OCI-LY3 (cell line): ENCODE measurements at regions not wholly inside any gene's neighbourhood (a gene's known extent, or its start where the extent isn't known, plus 50 kb on each side); places are given as distances from the start of the nearest gene placed in this dataset.
"Not testable (repeated sequence)": the region's sequence is repeated elsewhere in the genome, so short reads cannot be mapped to it uniquely, and the experiment has no call there.

ENCODE experiments used
- H2AFZ ChIP-seq: fragments of 200-600, 300-600 bp; shearing (Covaris generic); 2 replicates; pipeline ENCODE4 v1.6.0; 2014; ENCODE audit warnings: antibody characterized with exemption, low read depth, low read length
- H3K27ac ChIP-seq: fragments of 200-600, 300-600 bp; sonication (generic); 2 replicates; pipeline ENCODE4 v1.5.1; 2014; ENCODE audit warnings: mild to moderate bottlenecking, low read length, moderate library complexity, mixed read lengths
- H3K27me3 ChIP-seq: fragments of 200-600, 300-600 bp; sonication (generic); 2 replicates; pipeline ENCODE4 v1.6.1; 2014; ENCODE audit warnings: low read depth, low read length, mixed read lengths
- H3K36me3 ChIP-seq: fragments of 200-600, 300-600 bp; sonication (generic); replicated peaks from 2 replicates; pipeline ENCODE3; 2014; ENCODE audit warnings: low read depth, low read length, mixed read lengths
- H3K4me1 ChIP-seq: fragments of 300-600, 200-600 bp; sonication (generic); 2 replicates; pipeline ENCODE4 v1.6.1; 2014; ENCODE audit warnings: low read length, mixed read lengths
- H3K4me2 ChIP-seq: fragments of 200-600, 300-600 bp; sonication (generic); 2 replicates; pipeline ENCODE4 v1.6.1; 2014; ENCODE audit warnings: low read length, mixed read lengths
- H3K4me3 ChIP-seq: fragments of 300-600, 200-600 bp; sonication (generic); 2 replicates; pipeline ENCODE4 v1.5.1; 2014; ENCODE audit warnings: antibody characterized with exemption, mild to moderate bottlenecking, low read length, moderate library complexity
- H3K79me2 ChIP-seq: fragments of 300-600, 200-600 bp; shearing (Covaris generic); 2 replicates; pipeline ENCODE4 v1.6.1; 2014; ENCODE audit warnings: mild to moderate bottlenecking, low read length, mixed read lengths
- H3K9ac ChIP-seq: fragments of 300-600, 200-600 bp; shearing (Covaris generic); 2 replicates; pipeline ENCODE4 v1.6.0; 2014; ENCODE audit warnings: mild to moderate bottlenecking, low read length, moderate library complexity
- H3K9me3 ChIP-seq: fragments of 200-600, 300-600 bp; shearing (Covaris generic); 2 replicates; pipeline ENCODE4 v1.6.1; 2014; ENCODE audit warnings: low read length, mixed read lengths; ENCODE audit not compliant: insufficient read depth
- H4K20me1 ChIP-seq: fragments of 200-600, 300-600 bp; sonication (generic); 2 replicates; pipeline ENCODE4 v1.6.1; 2016; ENCODE audit warnings: low read length, mixed read lengths; ENCODE audit not compliant: insufficient read depth
- CTCF ChIP-seq: fragments of 200-600, 300-600 bp; sonication (generic); IDR thresholded peaks from 2 replicates; pipeline ENCODE4 v1.5.1; 2014; ENCODE audit warnings: antibody characterized with exemption, low read length, low read depth
- EZH2phosphoT487 ChIP-seq: fragments of 200-600 bp; shearing (Covaris generic); IDR thresholded peaks from 2 replicates; pipeline ENCODE4 v1.6.1; 2018; ENCODE audit warnings: antibody characterized with exemption, mixed run types, low read depth

DNA sequence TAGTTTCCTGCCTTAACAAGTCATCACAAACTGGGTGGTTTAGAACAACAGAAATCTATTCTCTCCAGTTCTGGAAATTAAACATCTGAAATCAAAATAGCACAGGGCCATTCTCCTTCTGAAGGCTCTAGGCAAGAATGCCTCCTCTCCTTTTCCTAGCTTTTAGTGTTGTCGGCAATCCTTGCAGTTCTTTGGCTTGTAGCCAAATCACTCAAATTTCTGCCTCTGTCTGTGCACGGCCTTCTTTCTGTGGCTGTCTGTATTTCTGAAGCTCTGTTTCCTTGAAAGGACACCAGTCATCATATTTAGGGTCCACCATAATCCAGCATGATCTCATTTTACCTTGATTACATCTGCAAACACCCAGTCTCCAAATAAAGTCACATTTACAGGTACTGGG, 795.5 kb downstream of the METTL15 start:
- Histone ChIP-seq H4K20me1 (no peaks in the 10 kb centered on the region), H3K4me1 (peaks cover 17% of the 10 kb centered on the region), H3K9ac (no peak overlapping the region), H3K79me2 (no peaks in the 10 kb centered on the region), H3K4me2 (no peak overlapping the region), H2AFZ (no peak overlapping the region), H3K9me3 (no peaks in the 10 kb centered on the region), H3K27me3 (no peaks in the 10 kb centered on the region), H3K4me3 (no peak overlapping the region), H3K36me3 (no peaks in the 10 kb centered on the region), H3K27ac (no peak overlapping the region)
- TF ChIP-seq CTCF (no peak), EZH2phosphoT487 (no peak)

- H2AFZ ChIP-seq, result no peak overlapping the region
- no peaks in the 10 kb centered on the region for H3K36me3 ChIP-seq
- H4K20me1 ChIP-seq, result no peaks in the 10 kb centered on the region
- no peaks in the 10 kb centered on the region for H3K79me2 ChIP-seq
- no peak overlapping the region for H3K4me3 ChIP-seq
- no peaks in the 10 kb centered on the region for H3K27me3 ChIP-seq
- H3K9ac ChIP-seq, result no peak overlapping the region
- H3K9me3 ChIP-seq, result no peaks in the 10 kb centered on the region
- peaks cover 16% of the 10 kb centered on the region for H3K4me1 ChIP-seq
- H3K27ac ChIP-seq, result peak overlapping the region; percentile 51
- TF ChIP-seq EZH2phosphoT487 (no peak), CTCF (no peak)
- H3K4me2 ChIP-seq, result peak overlapping the region; percentile 24; the same call in 1 of the 2 replicates
Measured at GRCh38 chr11:28900427-28900826, 792.2 kb downstream of the METTL15 start.

- H3K79me2 ChIP-seq, result no peaks in the 10 kb centered on the region
- H3K9me3 ChIP-seq, result no peaks in the 10 kb centered on the region
- TF ChIP-seq EZH2phosphoT487 (no peak), CTCF (no peak)
- peak overlapping the region; percentile 24 for H3K4me2 ChIP-seq
- H3K36me3 ChIP-seq, result no peaks in the 10 kb centered on the region
- no peak overlapping the region for H2AFZ ChIP-seq
- no peaks in the 10 kb centered on the region for H4K20me1 ChIP-seq
- H3K27ac ChIP-seq, result peak overlapping the region; percentile 51
- H3K4me3 ChIP-seq, result no peak overlapping the region
- peaks cover 16% of the 10 kb centered on the region for H3K4me1 ChIP-seq
- no peaks in the 10 kb centered on the region for H3K27me3 ChIP-seq
- no peak overlapping the region for H3K9ac ChIP-seq
Measured at GRCh38 chr11:28899706-28900105, 791.5 kb downstream of the METTL15 start.

DNA sequence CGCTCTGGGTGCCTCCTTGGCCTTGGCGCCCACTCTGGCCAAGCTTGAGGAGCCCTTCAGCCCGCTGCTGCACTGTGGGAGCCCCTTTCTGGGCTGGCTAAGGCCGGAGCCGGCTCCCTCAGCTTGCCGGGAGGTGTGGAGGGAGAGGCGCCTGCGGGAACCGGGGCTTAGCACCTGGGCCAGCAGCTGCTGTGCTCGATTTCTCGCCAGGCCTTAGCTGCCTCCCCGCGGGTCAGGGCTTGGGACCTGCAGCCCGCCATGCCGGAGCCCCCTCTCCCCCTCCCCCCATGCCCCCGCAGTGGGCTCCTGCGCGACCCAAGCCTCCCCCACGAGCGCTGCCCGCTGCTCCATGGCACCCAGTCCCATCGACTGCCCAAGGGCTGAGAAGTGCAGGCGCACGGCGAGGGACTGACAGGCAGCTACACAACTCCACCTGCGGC, 782.4 kb downstream of the METTL15 start:
- H3K36me3 ChIP-seq, H3K4me1 ChIP-seq, H2AFZ ChIP-seq, H3K9me3 ChIP-seq, H3K27me3 ChIP-seq, H3K27ac ChIP-seq, H4K20me1 ChIP-seq, H3K4me2 ChIP-seq, H3K4me3 ChIP-seq, H3K9ac ChIP-seq, H3K79me2 ChIP-seq: not testable (repeated sequence)

- H2AFZ ChIP-seq, result no peak overlapping the region
- H4K20me1 ChIP-seq, result no peaks in the 10 kb centered on the region
- no peaks in the 10 kb centered on the region for H3K36me3 ChIP-seq
- no peaks in the 10 kb centered on the region for H3K9me3 ChIP-seq
- no peak overlapping the region for H3K27ac ChIP-seq
- no peaks in the 10 kb centered on the region for H3K4me1 ChIP-seq
- no peak overlapping the region for H3K4me3 ChIP-seq
- H3K79me2 ChIP-seq, result no peaks in the 10 kb centered on the region
- H3K9ac ChIP-seq, result no peak overlapping the region
- no peaks in the 10 kb centered on the region for H3K27me3 ChIP-seq
- no peak overlapping the region for H3K4me2 ChIP-seq
- no peak for TF ChIP-seq CTCF
- TF ChIP-seq EZH2phosphoT487, result no peak
Measured at GRCh38 chr11:28887681-28888080, 779.5 kb downstream of the METTL15 start.
